H1 (cell line): ENCODE measurements at regions not wholly inside any gene's neighbourhood (a gene's known extent, or its start where the extent isn't known, plus 50 kb on each side); places are given as distances from the start of the nearest gene placed in this dataset.

Source experiments
- CTCF ChIA-PET: fragments of 300-600 bp; sonication (Branson Sonifier 250); formaldehyde crosslinking; loops from one replicate; lab custom pipeline; 2021; ENCODE audit not compliant: partially characterized antibody; lab: Charles Lee
- POLR2A ChIA-PET: fragments of 300-600 bp; sonication (Branson Sonifier 250); formaldehyde crosslinking; loops from one replicate; lab custom pipeline; 2021; ENCODE audit warnings: inconsistent platforms; ENCODE audit not compliant: partially characterized antibody; lab: Charles Lee
- DNase-seq, 2 experiments: peaks; one replicate each; pipeline versions ENCODE4 v3.0.0 to v3.0.0-alpha.2; 2010 to 2022; ENCODE audit warnings: low spot score in 2 of 2, low read depth in 1 of 2, mixed read lengths in 1 of 2
- FAIRE-seq: peaks from 2 replicates; lab custom pipeline; 2011; peaks lifted over from hg19 to GRCh38; lab: Jason Lieb, UNC
- H2AFZ ChIP-seq: 2 replicates; pipeline ENCODE4 v1.8.1; 2012; ENCODE audit warnings: low read length, inconsistent platforms
- H2AK5ac ChIP-seq: 2 replicates; pipeline ENCODE4 v1.6.1; 2013; ENCODE audit warnings: low read depth, low read length
- H2BK120ac ChIP-seq: replicated peaks from 2 replicates; pipeline ENCODE3; 2013; ENCODE audit warnings: low read depth, low read length, inconsistent platforms
- H2BK12ac ChIP-seq: 2 replicates; pipeline ENCODE4 v1.6.1; 2013; ENCODE audit warnings: low read depth, low read length
- H2BK15ac ChIP-seq: 2 replicates; pipeline ENCODE4 v1.6.1; 2013; ENCODE audit warnings: low read length
- H2BK20ac ChIP-seq: 2 replicates; pipeline ENCODE4 v1.6.1; 2013; ENCODE audit warnings: low read length
- H2BK5ac ChIP-seq: 2 replicates; pipeline ENCODE4 v1.6.1; 2013; ENCODE audit warnings: low read depth, low read length
- H3K14ac ChIP-seq: 2 replicates; pipeline ENCODE4 v1.6.1; 2013; ENCODE audit warnings: inconsistent platforms; ENCODE audit not compliant: insufficient read length
- H3K18ac ChIP-seq: 2 replicates; pipeline ENCODE4 v1.6.1; 2013; ENCODE audit warnings: low read length; ENCODE audit errors: extremely low read depth
- H3K23ac ChIP-seq: 2 replicates; pipeline ENCODE4 v1.6.1; 2013; ENCODE audit warnings: inconsistent platforms; ENCODE audit not compliant: insufficient read length
- H3K23me2 ChIP-seq: 2 replicates; pipeline ENCODE4 v1.6.1; 2013; ENCODE audit warnings: low read depth, low read length
- H3K27ac ChIP-seq: 2 replicates; pipeline ENCODE4 v1.6.1; 2011; ENCODE audit warnings: low read depth, low read length, inconsistent platforms
- H3K27me3 ChIP-seq, 4 experiments: replicated peaks in 1 of 4; 1 replicate in 1 of 4; 2 replicates in 3 of 4; pipeline versions ENCODE4 v1.6.1 to v1.8.1; 2011 to 2013; ENCODE audit warnings: low read length in 3 of 4, mild to moderate bottlenecking in 3 of 4, inconsistent platforms in 2 of 4, mixed read lengths in 2 of 4, moderate library complexity in 1 of 4; ENCODE audit not compliant: control insufficient read depth in 3 of 4, insufficient read depth in 3 of 4; ENCODE audit errors: extremely low read depth in 1 of 4
- H3K36me3 ChIP-seq, 4 experiments: 2 replicates each; pipeline versions ENCODE4 v1.6.1 to v1.8.1; 2011 to 2013; ENCODE audit warnings: mild to moderate bottlenecking in 4 of 4, low read length in 3 of 4, moderate library complexity in 2 of 4, control low read depth in 1 of 4, inconsistent platforms in 1 of 4; ENCODE audit not compliant: insufficient read depth in 4 of 4, control insufficient read depth in 2 of 4
- H3K4ac ChIP-seq: replicated peaks from 2 replicates; pipeline ENCODE3; 2013; ENCODE audit warnings: low read length, low read depth, mixed read lengths, inconsistent platforms; ENCODE audit not compliant: insufficient read length
- H3K4me1 ChIP-seq, 4 experiments: replicated peaks in 1 of 4; 1 replicate in 1 of 4; 2 replicates in 3 of 4; pipeline versions ENCODE4 v1.6.1 to v1.8.1; 2011 to 2013; ENCODE audit warnings: low read length in 3 of 4, inconsistent platforms in 2 of 4, mixed read lengths in 1 of 4; ENCODE audit not compliant: insufficient read depth in 4 of 4, control insufficient read depth in 3 of 4
- H3K4me2 ChIP-seq, 2 experiments: 2 replicates each; pipeline versions ENCODE4 v1.6.1 to v1.8.1; 2011 to 2013; ENCODE audit warnings: low read depth in 2 of 2, low read length in 2 of 2, control low read depth in 1 of 2, inconsistent platforms in 1 of 2, mild to moderate bottlenecking in 1 of 2; ENCODE audit not compliant: insufficient read depth in 1 of 2
- H3K4me3 ChIP-seq, 4 experiments: fragments of 200-600, 300-600 bp in 1 of 4; sonication (generic), shearing (Covaris generic), sonication (Bioruptor Twin) in 1 of 4; 2 replicates each; pipeline versions ENCODE4 v1.5.1 to v1.8.1; 2011 to 2016; ENCODE audit warnings: low read length in 4 of 4, low read depth in 3 of 4, control low read depth in 2 of 4, inconsistent platforms in 2 of 4, mild to moderate bottlenecking in 2 of 4, mixed read lengths in 1 of 4, moderate library complexity in 1 of 4; ENCODE audit not compliant: insufficient read depth in 2 of 4; ENCODE audit errors: extremely low read depth in 1 of 4
- H3K56ac ChIP-seq: replicated peaks from 2 replicates; pipeline ENCODE3; 2013; ENCODE audit warnings: low read depth, mild to moderate bottlenecking, mixed read lengths, low read length, inconsistent platforms; ENCODE audit not compliant: insufficient read length
- H3K79me1 ChIP-seq: 2 replicates; pipeline ENCODE4 v1.6.1; 2013; ENCODE audit warnings: low read depth, low read length, control low read depth
- H3K79me2 ChIP-seq, 2 experiments: 2 replicates each; pipeline versions ENCODE4 v1.6.1 to v1.8.1; 2012 to 2013; ENCODE audit warnings: low read length in 2 of 2, mild to moderate bottlenecking in 2 of 2, inconsistent platforms in 1 of 2; ENCODE audit not compliant: insufficient read depth in 2 of 2, control insufficient read depth in 1 of 2
- H3K9ac ChIP-seq, 4 experiments: replicated peaks in 1 of 4; 1 replicate in 1 of 4; 2 replicates in 3 of 4; pipeline versions ENCODE4 v1.6.1 to v1.8.1; 2011 to 2013; ENCODE audit warnings: low read depth in 3 of 4, low read length in 3 of 4, control low read depth in 2 of 4, mild to moderate bottlenecking in 2 of 4, moderate library complexity in 2 of 4, inconsistent platforms in 1 of 4; ENCODE audit errors: extremely low read depth in 1 of 4
- H3K9me3 ChIP-seq, 2 experiments: 2 replicates each; pipeline versions ENCODE4 v1.6.1 to v1.8.1; 2012 to 2013; ENCODE audit warnings: mild to moderate bottlenecking in 2 of 2, moderate library complexity in 2 of 2, control low read depth in 1 of 2, inconsistent platforms in 1 of 2, low read depth in 1 of 2, low read length in 1 of 2, mixed read lengths in 1 of 2; ENCODE audit not compliant: insufficient read depth in 2 of 2
- H4K20me1 ChIP-seq, 2 experiments: replicated peaks in 1 of 2; 2 replicates each; pipeline versions ENCODE3 to v1.8.1; 2011 to 2013; ENCODE audit warnings: inconsistent platforms in 2 of 2, low read length in 2 of 2, mild to moderate bottlenecking in 1 of 2; ENCODE audit not compliant: insufficient read depth in 2 of 2, control insufficient read depth in 1 of 2
- H4K5ac ChIP-seq: 2 replicates; pipeline ENCODE4 v1.6.1; 2013; ENCODE audit warnings: low read length, low read depth, mixed read lengths, inconsistent platforms; ENCODE audit not compliant: insufficient read length
- H4K8ac ChIP-seq: 2 replicates; pipeline ENCODE4 v1.8.0; 2013; ENCODE audit warnings: mild to moderate bottlenecking, moderate library complexity, low read length, inconsistent platforms; ENCODE audit not compliant: insufficient read depth; ENCODE audit errors: extremely low read depth
- H4K91ac ChIP-seq: replicated peaks from 2 replicates; pipeline ENCODE3; 2013; ENCODE audit warnings: low read length, mixed read lengths, inconsistent platforms; ENCODE audit not compliant: insufficient read length
- EP300 ChIP-seq, 2 experiments: IDR thresholded peaks; 1 replicate in 1 of 2; 2 replicates in 1 of 2; pipeline ENCODE4 v1.6.1; 2011 to 2012; ENCODE audit warnings: low read depth in 2 of 2, low read length in 2 of 2, mild to moderate bottlenecking in 2 of 2, borderline replicate concordance in 1 of 2, inconsistent platforms in 1 of 2, moderate library complexity in 1 of 2
- SIX5 ChIP-seq: IDR thresholded peaks from 2 replicates; pipeline ENCODE4 v1.6.1; 2011; ENCODE audit warnings: mild to moderate bottlenecking, low read depth, low read length
- WGBS, 2 experiments: shearing (Covaris generic) in 1 of 2; methylation state at CpG; one replicate each; pipeline versions ENCODE4 v1.1.6 to v1.1.7; 2013 to 2015; ENCODE audit warnings: low lambda C conversion rate in 2 of 2, mixed read lengths in 2 of 2, inconsistent platforms in 1 of 2, low coverage in 1 of 2, missing lambda C conversion rate in 1 of 2; ENCODE audit not compliant: insufficient replicate concordance in 2 of 2, insufficient coverage in 1 of 2, insufficient read length in 1 of 2; ENCODE audit errors: extremely low coverage in 1 of 2, missing lambda C conversion rate in 1 of 2; 5-methylcytosine and 5-hydroxymethylcytosine counted together

- H3K4me1 ChIP-seq: no peaks in the 10 kb centered on the region
- no peak overlapping the region for H2BK12ac ChIP-seq
- 73% methylated on average over 5 of the region's 5 CpGs; no CpG with 5 or more reads in 1 of the 2 experiments for WGBS, 2 experiments
- H3K23ac ChIP-seq: no peak overlapping the region
- TF ChIP-seq EP300 (IDR thresholded peaks at IDR 0.05; ENCODE audit: borderline replicate concordance in 1 of 2, low read depth in 2 of 2, low read length in 2 of 2): no peak
- TF ChIP-seq SIX5: peak; percentile 12; the same call in 1 of the 2 replicates
- H3K4me3 ChIP-seq: no peak overlapping the region
- H2AK5ac ChIP-seq: no peak overlapping the region
- H3K79me2 ChIP-seq: no peaks in the 10 kb centered on the region
- no peak overlapping the region for H4K5ac ChIP-seq
- H3K4ac ChIP-seq: no peak overlapping the region
- no peak overlapping the region for H3K14ac ChIP-seq
- no peak for FAIRE-seq
- H2AFZ ChIP-seq: no peak overlapping the region
- H3K9ac ChIP-seq: no peak overlapping the region; a peak in 1 of 7 replicates
- H3K36me3 ChIP-seq: no peaks in the 10 kb centered on the region
- no peak overlapping the region for H2BK20ac ChIP-seq
- peaks cover 28 to 38% of the 10 kb centered on the region in 2 experiments for H3K9me3 ChIP-seq
- no peak overlapping the region for H2BK120ac ChIP-seq
- no peak overlapping the region for H3K4me2 ChIP-seq
- H4K91ac ChIP-seq: no peak overlapping the region
- H4K8ac ChIP-seq: no peak overlapping the region
- no peak overlapping the region for H3K18ac ChIP-seq
- no peaks in the 10 kb centered on the region for H3K23me2 ChIP-seq
- H2BK15ac ChIP-seq: no peak overlapping the region
- H3K27ac ChIP-seq: no peak overlapping the region
- H3K27me3 ChIP-seq: no peaks in the 10 kb centered on the region
- no peak overlapping the region for H3K56ac ChIP-seq
- DNase-seq: no peak
- no peaks in the 10 kb centered on the region for H3K79me1 ChIP-seq
- H4K20me1 ChIP-seq: no peaks in the 10 kb centered on the region
- H2BK5ac ChIP-seq: no peak overlapping the region
- ChIA-PET CTCF (no interaction called here), POLR2A (no interaction called here)
These were observed 116.6 kb downstream of the CBLN4 start for GRCh38 chr20:55888685-55889084.
